B cell (primary cell): ENCODE measurements at regions not wholly inside any gene's neighbourhood (a gene's known extent, or its start where the extent isn't known, plus 50 kb on each side); places are given as distances from the start of the nearest gene placed in this dataset.

Experiments
- ATAC-seq: fragments of 200-7000 bp; cut with Tn5 transposase; one replicate; pipeline ENCODE4 v1.10.0; 2021; ENCODE audit warnings: low read depth, mild to moderate bottlenecking, moderate number of reproducible peaks, moderate library complexity
- CTCF ChIA-PET: fragments of 350-600 bp; sonication (Branson Sonifier 250); formaldehyde crosslinking; loops from one replicate; lab custom pipeline; 2021; ENCODE audit warnings: antibody characterized with exemption, inconsistent platforms; lab: Charles Lee
- POLR2A ChIA-PET: fragments of 350-600 bp; sonication (Branson Sonifier 250); formaldehyde crosslinking; loops from one replicate; lab custom pipeline; 2021; ENCODE audit warnings: antibody characterized with exemption; lab: Charles Lee
- DNase-seq: peaks from one replicate; pipeline ENCODE4 v3.0.0; 2013
- H2AFZ ChIP-seq: 2 replicates; pipeline ENCODE4 v1.6.1; 2012; ENCODE audit warnings: mild to moderate bottlenecking, low read depth, low read length; ENCODE audit not compliant: insufficient read depth, poor library complexity, severe bottlenecking
- H3K27ac ChIP-seq, 2 donors: 1 replicate in 1 of 2; 2 replicates in 1 of 2; pipeline ENCODE4 v1.5.1; 2012 to 2013; ENCODE audit warnings: low read length in 2 of 2, mild to moderate bottlenecking in 2 of 2, moderate library complexity in 1 of 2
- H3K27me3 ChIP-seq, 4 experiments: fragments of 200-600 bp in 1 of 4; sonication (generic) in 1 of 4; replicated peaks in 1 of 4; 1 replicate in 2 of 4; 2 replicates in 2 of 4; pipeline versions ENCODE4 v1.6.1 to v1.7.0; 2013 to 2016; ENCODE audit warnings: low read length in 3 of 4, mild to moderate bottlenecking in 2 of 4, mixed read lengths in 1 of 4, moderate library complexity in 1 of 4; ENCODE audit not compliant: insufficient read depth in 4 of 4, control insufficient read depth in 3 of 4; ENCODE audit errors: control extremely low read depth in 1 of 4
- H3K36me3 ChIP-seq, 2 experiments: replicated peaks in 1 of 2; 1 replicate in 1 of 2; 2 replicates in 1 of 2; pipeline versions ENCODE4 v1.6.1 to v1.7.1; 2013; ENCODE audit warnings: low read length in 1 of 2; ENCODE audit not compliant: insufficient read depth in 2 of 2, control insufficient read depth in 1 of 2; ENCODE audit errors: control extremely low read depth in 1 of 2, extremely low read depth in 1 of 2
- H3K4me1 ChIP-seq, 2 donors: fragments of 200-600 bp in 1 of 2; sonication (generic) in 1 of 2; 1 replicate in 1 of 2; 2 replicates in 1 of 2; pipeline versions ENCODE4 v1.5.1 to v1.6.1; 2013 to 2017; ENCODE audit warnings: low read length in 2 of 2; ENCODE audit not compliant: control insufficient read depth in 2 of 2, insufficient read depth in 2 of 2
- H3K4me2 ChIP-seq: replicated peaks from 2 replicates; pipeline ENCODE3; 2012; ENCODE audit warnings: mild to moderate bottlenecking, low read depth, low read length; ENCODE audit not compliant: poor library complexity, severe bottlenecking
- H3K4me3 ChIP-seq, 5 experiments: fragments of 200-600 bp in 1 of 5; sonication (generic) in 1 of 5; 1 replicate in 3 of 5; 2 replicates in 2 of 5; pipeline versions ENCODE4 v1.5.1 to v1.7.0; 2011 to 2016; ENCODE audit warnings: low read length in 4 of 5, mild to moderate bottlenecking in 4 of 5, low read depth in 2 of 5, control low read depth in 1 of 5, moderate library complexity in 1 of 5; ENCODE audit not compliant: insufficient read depth in 1 of 5; ENCODE audit errors: control extremely low read depth in 1 of 5, extremely low read depth in 1 of 5
- H3K79me2 ChIP-seq: fragments of 200-600 bp; sonication (generic); one replicate; pipeline ENCODE4 v1.6.0; 2016; ENCODE audit warnings: low read length; ENCODE audit not compliant: control insufficient read depth, insufficient read depth
- H3K9ac ChIP-seq: fragments of 200-600 bp; sonication (generic); 2 replicates; pipeline ENCODE4 v1.6.1; 2017; ENCODE audit warnings: mild to moderate bottlenecking, low read length, moderate library complexity
- H3K9me3 ChIP-seq, 3 donors: one replicate each; pipeline versions ENCODE4 v1.6.1 to v1.7.1; 2013; ENCODE audit warnings: low read length in 2 of 3; ENCODE audit not compliant: control insufficient read depth in 2 of 3, insufficient read depth in 1 of 3; ENCODE audit errors: control extremely low read depth in 1 of 3
- H4K20me1 ChIP-seq: 2 replicates; pipeline ENCODE4 v1.6.0; 2012; ENCODE audit warnings: mild to moderate bottlenecking, low read length; ENCODE audit not compliant: insufficient read depth, control insufficient read depth, poor library complexity, severe bottlenecking
- H3K27ac Mint-ChIP-seq: one replicate; pipeline ENCODE4 v1.8.0; 2021; ENCODE audit warnings: mixed read lengths
- H3K27me3 Mint-ChIP-seq: one replicate; pipeline ENCODE4 v1.8.0; 2021; ENCODE audit warnings: mixed read lengths
- H3K4me1 Mint-ChIP-seq: one replicate; pipeline ENCODE4 v1.8.0; 2021; ENCODE audit warnings: mixed read lengths
- H3K4me3 Mint-ChIP-seq: one replicate; pipeline ENCODE4 v1.8.0; 2021; ENCODE audit warnings: mixed read lengths
- H3K9me3 Mint-ChIP-seq: one replicate; pipeline ENCODE4 v1.8.0; 2022; ENCODE audit warnings: mixed read lengths; ENCODE audit not compliant: insufficient read depth
- EZH2 ChIP-seq: IDR thresholded peaks from 2 replicates; pipeline ENCODE4 v1.6.1; 2012; ENCODE audit warnings: borderline replicate concordance, low read depth, mild to moderate bottlenecking, moderate library complexity, low read length; ENCODE audit not compliant: insufficient read depth, poor library complexity, severe bottlenecking
- WGBS: methylation state at CpG from one replicate; pipeline ENCODE4 v1.1.5; 2013; ENCODE audit warnings: missing lambda C conversion rate; ENCODE audit not compliant: insufficient coverage; 5-methylcytosine and 5-hydroxymethylcytosine counted together
- intact Hi-C: fragments of 100-400 bp; cut with micrococcal nuclease; formaldehyde crosslinking; loops from one replicate; pipeline ENCODE4 v1.10.0; 2022
- TF ChIP-seq, protein P1 (sequence below): fragments of 200-600 bp; IDR thresholded peaks from one replicate; pipeline ENCODE4 v1.8.0; 2022; ENCODE audit warnings: antibody characterized with exemption, mild to moderate bottlenecking

DNA sequence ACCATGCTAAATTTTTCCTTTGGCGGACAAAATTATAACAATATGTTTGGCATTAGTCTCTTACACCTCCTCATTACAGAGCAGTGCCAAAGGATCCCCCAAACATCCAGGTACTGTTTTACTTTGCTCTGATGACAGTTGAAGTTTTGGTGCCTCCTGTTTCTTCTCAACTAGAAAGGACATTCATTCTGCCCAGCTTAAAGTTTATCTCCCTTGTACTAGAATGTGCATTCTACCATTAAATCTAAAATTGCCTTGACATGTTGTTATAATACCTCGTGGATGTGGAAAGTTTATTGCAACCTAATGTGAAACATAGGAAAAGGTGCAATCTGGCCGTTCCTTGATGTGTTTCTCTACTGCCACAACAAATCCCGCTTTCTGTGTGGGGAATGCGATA is 173.4 kb downstream of the KITLG start:
- Mint-ChIP-seq H3K4me1 (no peaks in the 10 kb centered on the region), H3K27me3 (no peaks in the 10 kb centered on the region), H3K9me3 (no peaks in the 10 kb centered on the region), H3K27ac (no peak overlapping the region), H3K4me3 (no peak overlapping the region)
- Histone ChIP-seq H3K4me1 (no peaks in the 10 kb centered on the region), H3K36me3 (no peaks in the 10 kb centered on the region), H3K27ac (no peak overlapping the region), H2AFZ (no peak overlapping the region), H3K27me3 (no peaks in the 10 kb centered on the region), H3K9ac (no peak overlapping the region), H3K79me2 (no peaks in the 10 kb centered on the region), H3K9me3 (no peaks in the 10 kb centered on the region), H3K4me2 (no peak overlapping the region), H4K20me1 (no peaks in the 10 kb centered on the region), H3K4me3 (no peak overlapping the region)
- ATAC-seq: no peak
- CTCF ChIA-PET: no interaction called here
- POLR2A ChIA-PET: no interaction called here
- TF ChIP-seq, protein P1, sequence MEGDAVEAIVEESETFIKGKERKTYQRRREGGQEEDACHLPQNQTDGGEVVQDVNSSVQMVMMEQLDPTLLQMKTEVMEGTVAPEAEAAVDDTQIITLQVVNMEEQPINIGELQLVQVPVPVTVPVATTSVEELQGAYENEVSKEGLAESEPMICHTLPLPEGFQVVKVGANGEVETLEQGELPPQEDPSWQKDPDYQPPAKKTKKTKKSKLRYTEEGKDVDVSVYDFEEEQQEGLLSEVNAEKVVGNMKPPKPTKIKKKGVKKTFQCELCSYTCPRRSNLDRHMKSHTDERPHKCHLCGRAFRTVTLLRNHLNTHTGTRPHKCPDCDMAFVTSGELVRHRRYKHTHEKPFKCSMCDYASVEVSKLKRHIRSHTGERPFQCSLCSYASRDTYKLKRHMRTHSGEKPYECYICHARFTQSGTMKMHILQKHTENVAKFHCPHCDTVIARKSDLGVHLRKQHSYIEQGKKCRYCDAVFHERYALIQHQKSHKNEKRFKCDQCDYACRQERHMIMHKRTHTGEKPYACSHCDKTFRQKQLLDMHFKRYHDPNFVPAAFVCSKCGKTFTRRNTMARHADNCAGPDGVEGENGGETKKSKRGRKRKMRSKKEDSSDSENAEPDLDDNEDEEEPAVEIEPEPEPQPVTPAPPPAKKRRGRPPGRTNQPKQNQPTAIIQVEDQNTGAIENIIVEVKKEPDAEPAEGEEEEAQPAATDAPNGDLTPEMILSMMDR: no peak
- TF ChIP-seq EZH2: no peak
- WGBS: 100% methylated on average over 1 of the region's 5 CpGs
- DNase-seq: no peak
- intact Hi-C loops: no loop called here

DNA sequence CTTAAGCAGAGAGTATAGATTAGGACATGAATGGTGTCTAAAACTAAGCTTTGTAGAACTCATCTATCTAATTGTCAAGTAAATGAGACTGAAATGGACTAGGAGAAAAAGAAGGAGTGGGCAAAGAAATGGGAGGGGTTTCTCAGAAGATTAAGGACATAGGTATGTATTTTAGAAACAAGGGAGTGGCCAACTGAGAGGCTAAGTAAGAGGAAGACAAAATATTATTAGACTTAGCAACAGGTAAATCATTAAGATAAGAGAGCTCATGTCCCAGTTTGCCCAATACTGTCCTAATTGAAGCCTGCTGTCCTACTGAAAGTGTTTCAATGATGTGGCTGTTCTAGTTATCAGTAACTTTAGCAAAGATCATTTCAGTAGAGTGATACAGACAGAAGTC is 171.4 kb downstream of the KITLG start:
- no peak overlapping the region for H3K4me2 ChIP-seq
- H3K9me3 Mint-ChIP-seq: no peaks in the 10 kb centered on the region
- POLR2A ChIA-PET: no interaction called here

More for the DNA sequence above, 171.4 kb downstream of the KITLG start:
- no peaks in the 10 kb centered on the region for H3K27me3 Mint-ChIP-seq
- intact Hi-C loops: no loop called here
- Histone ChIP-seq H3K4me3 (no peak overlapping the region), H3K27ac (no peak overlapping the region), H3K27me3 (no peaks in the 10 kb centered on the region), H3K9me3 (no peaks in the 10 kb centered on the region), H3K79me2 (no peaks in the 10 kb centered on the region), H3K4me1 (no peaks in the 10 kb centered on the region), H2AFZ (no peak overlapping the region), H4K20me1 (no peaks in the 10 kb centered on the region), H3K36me3 (no peaks in the 10 kb centered on the region), H3K9ac (no peak overlapping the region)
- TF ChIP-seq EZH2: no peak
- TF ChIP-seq, protein P1: no peak
- no peaks in the 10 kb centered on the region for H3K4me1 Mint-ChIP-seq
- no peak overlapping the region for H3K4me3 Mint-ChIP-seq
- CTCF ChIA-PET: no interaction called here
- no peak for DNase-seq
- H3K27ac Mint-ChIP-seq: no peak overlapping the region
- ATAC-seq: no peak
